A673 (cell line): ENCODE measurements at regions not wholly inside any gene's neighbourhood (a gene's known extent, or its start where the extent isn't known, plus 50 kb on each side); places are given as distances from the start of the nearest gene placed in this dataset.

Experiments used
- BruUV-seq: library from RNA; stranded (reverse); fragments of 400-500 nt; replicated peaks from 2 replicates; lab custom pipeline; 2021; lab: Mats Ljungman, UMichigan
- CTCF ChIA-PET: fragments of 300-600 bp; sonication (Branson Sonifier 250); formaldehyde crosslinking; loops from one replicate; lab custom pipeline; 2022; ENCODE audit warnings: antibody characterized with exemption; lab: Charles Lee
- POLR2A ChIA-PET: fragments of 300-600 bp; sonication (Branson Sonifier 250); formaldehyde crosslinking; loops from one replicate; lab custom pipeline; 2022; ENCODE audit warnings: antibody characterized with exemption; ENCODE audit not compliant: low non-redundant PET; lab: Charles Lee
- DNase-seq: peaks from one replicate; pipeline ENCODE4 v3.0.0-alpha.2; 2015; ENCODE audit warnings: low spot score
- H3K27ac ChIP-seq: fragments of 200-600 bp; sonication (generic); 2 replicates; pipeline ENCODE4 v1.5.1; 2016; ENCODE audit warnings: mixed run types, low read depth, mild to moderate bottlenecking, mixed read lengths, antibody characterized with exemption, low read length; ENCODE audit not compliant: poor library complexity, severe bottlenecking
- H3K27me3 ChIP-seq: fragments of 200-600 bp; sonication (generic); replicated peaks from 2 replicates; pipeline ENCODE4 v1.6.1; 2017; ENCODE audit warnings: mixed run types, low read depth, mild to moderate bottlenecking, mixed read lengths, antibody characterized with exemption, low read length; ENCODE audit not compliant: insufficient read depth, poor library complexity
- H3K36me3 ChIP-seq: fragments of 200-600 bp; sonication (generic); 2 replicates; pipeline ENCODE4 v1.6.1; 2016; ENCODE audit warnings: mixed run types, mild to moderate bottlenecking, mixed read lengths, antibody characterized with exemption, low read length; ENCODE audit not compliant: insufficient read depth, poor library complexity, severe bottlenecking
- H3K4me1 ChIP-seq: fragments of 200-600 bp; sonication (generic); 2 replicates; pipeline ENCODE4 v1.6.1; 2017; ENCODE audit warnings: mixed run types, mild to moderate bottlenecking, mixed read lengths, antibody characterized with exemption, low read length; ENCODE audit not compliant: insufficient read depth, poor library complexity, severe bottlenecking
- H3K4me3 ChIP-seq: fragments of 200-600 bp; sonication (generic); 2 replicates; pipeline ENCODE4 v1.5.1; 2016; ENCODE audit warnings: low read depth, mixed run types, mild to moderate bottlenecking, mixed read lengths, low read length; ENCODE audit not compliant: poor library complexity, severe bottlenecking
- H3K9me3 ChIP-seq: fragments of 200-600 bp; sonication (generic); 2 replicates; pipeline ENCODE4 v1.6.1; 2016; ENCODE audit warnings: mixed run types, low read depth, mild to moderate bottlenecking, mixed read lengths, antibody characterized with exemption, low read length; ENCODE audit not compliant: poor library complexity, severe bottlenecking
- CTCF ChIP-seq: fragments of 300-800, 200-600 bp; sonication (generic); conservative IDR thresholded peaks from 2 replicates; pipeline ENCODE4 v1.5.1; 2017; ENCODE audit warnings: low read depth, mild to moderate bottlenecking, antibody characterized with exemption, low read length, moderate library complexity, mixed read lengths
- EZH2 ChIP-seq: fragments of 200-600 bp; sonication (generic); IDR thresholded peaks from 2 replicates; pipeline ENCODE4 v1.6.1; 2017; ENCODE audit warnings: borderline replicate concordance, low read depth, mild to moderate bottlenecking, mixed read lengths, antibody characterized with exemption, low read length; ENCODE audit not compliant: poor library complexity, severe bottlenecking
- intact Hi-C: fragments of 100-400 bp; cut with micrococcal nuclease; formaldehyde crosslinking; loops from one replicate; pipeline ENCODE4 v1.10.0; 2022; ENCODE audit not compliant: unreplicated experiment

GRCh38 chr18:39039813-39040212, 1474.2 kb upstream of the CELF4 start:
- H3K4me1 ChIP-seq, result no peaks in the 10 kb centered on the region
- CTCF ChIA-PET, result no interaction called here
- intact Hi-C loops, result no loop called here
- no peaks in the 10 kb centered on the region for H3K27me3 ChIP-seq
- no peaks in the 10 kb centered on the region for H3K9me3 ChIP-seq
- no peak overlapping the region for H3K27ac ChIP-seq
- no peaks in the 10 kb centered on the region for H3K36me3 ChIP-seq
- POLR2A ChIA-PET, result no interaction called here
- BruUV-seq, result no TSS peak
- H3K4me3 ChIP-seq, result no peak overlapping the region
- TF ChIP-seq CTCF, result no peak
- no peak for TF ChIP-seq EZH2
- no peak for DNase-seq

GRCh38 chr18:39037925-39038324, 1472.3 kb upstream of the CELF4 start:
- TF ChIP-seq CTCF, result no peak
- Histone ChIP-seq H3K27ac (no peak overlapping the region), H3K9me3 (no peaks in the 10 kb centered on the region), H3K4me1 (no peaks in the 10 kb centered on the region), H3K4me3 (no peak overlapping the region), H3K36me3 (no peaks in the 10 kb centered on the region), H3K27me3 (no peaks in the 10 kb centered on the region)
- POLR2A ChIA-PET, result no interaction called here
- no peak for DNase-seq
- BruUV-seq, result no TSS peak
- intact Hi-C loops, result no loop called here
- CTCF ChIA-PET, result no interaction called here

- DNase-seq, result no peak
- CTCF ChIA-PET, result no interaction called here
- intact Hi-C loops, result no loop called here
Observed at GRCh38 chr18:39033312-39033711, 1467.7 kb upstream of the CELF4 start.

More at GRCh38 chr18:39033312-39033711, 1467.7 kb upstream of the CELF4 start:
- POLR2A ChIA-PET, result no interaction called here
- no peaks in the 10 kb centered on the region for H3K36me3 ChIP-seq
- TF ChIP-seq EZH2 (no peak), CTCF (no peak)
- H3K9me3 ChIP-seq, result no peaks in the 10 kb centered on the region
- no TSS peak for BruUV-seq
- no peaks in the 10 kb centered on the region for H3K27me3 ChIP-seq
- no peak overlapping the region for H3K27ac ChIP-seq
- H3K4me3 ChIP-seq, result no peak overlapping the region
- no peaks in the 10 kb centered on the region for H3K4me1 ChIP-seq
